Smooth muscle cell of the brain vasculature (primary cell): ENCODE measurements at regions not wholly inside any gene's neighbourhood (a gene's known extent, or its start where the extent isn't known, plus 50 kb on each side); places are given as distances from the start of the nearest gene placed in this dataset.
A peak's percentile ranks its signal among the peaks of the same experiment; 100 is the strongest.

Experiments used
- DNase-seq: peaks from one replicate; pipeline ENCODE4 v3.0.0-alpha.2; 2012; ENCODE audit warnings: low read depth, low spot score

DNA sequence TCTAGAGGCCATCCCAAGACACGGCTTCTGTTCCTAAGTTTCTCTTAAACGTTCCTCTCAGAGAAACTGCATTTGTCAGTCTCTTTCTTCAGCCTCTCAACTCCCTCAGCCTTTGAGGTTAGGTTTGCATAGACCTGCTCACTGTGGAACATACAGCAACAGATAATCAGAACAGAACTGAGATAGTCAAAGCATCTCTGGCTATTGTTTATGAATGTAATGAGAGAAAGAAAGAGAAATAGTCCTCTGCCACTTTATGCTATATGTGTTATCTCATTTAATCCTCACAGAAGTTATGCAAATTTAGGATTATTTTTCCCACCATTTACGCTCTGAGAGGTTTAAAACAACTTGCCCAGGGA is 190.6 kb downstream of the PHLDA1 start:
- no peak for DNase-seq

DNA sequence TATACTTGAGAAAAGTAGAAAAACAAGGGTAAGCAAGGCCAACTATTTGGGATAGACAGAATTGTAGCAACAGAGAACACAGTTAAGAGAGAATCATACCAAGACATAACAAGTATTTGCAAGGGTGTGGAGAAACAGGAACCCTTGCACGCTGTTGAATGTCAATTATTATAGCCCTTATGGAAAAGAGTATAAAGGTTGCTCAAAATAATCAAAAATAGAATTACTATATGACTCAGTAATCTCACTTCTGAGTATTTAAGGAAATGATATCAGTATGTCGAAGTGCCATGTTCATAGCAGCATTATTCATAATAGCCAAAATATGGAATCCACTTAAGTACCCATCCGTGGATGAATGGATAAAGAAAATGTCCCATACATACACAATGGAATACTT is 193.3 kb downstream of the PHLDA1 start:
- no peak for DNase-seq

DNA sequence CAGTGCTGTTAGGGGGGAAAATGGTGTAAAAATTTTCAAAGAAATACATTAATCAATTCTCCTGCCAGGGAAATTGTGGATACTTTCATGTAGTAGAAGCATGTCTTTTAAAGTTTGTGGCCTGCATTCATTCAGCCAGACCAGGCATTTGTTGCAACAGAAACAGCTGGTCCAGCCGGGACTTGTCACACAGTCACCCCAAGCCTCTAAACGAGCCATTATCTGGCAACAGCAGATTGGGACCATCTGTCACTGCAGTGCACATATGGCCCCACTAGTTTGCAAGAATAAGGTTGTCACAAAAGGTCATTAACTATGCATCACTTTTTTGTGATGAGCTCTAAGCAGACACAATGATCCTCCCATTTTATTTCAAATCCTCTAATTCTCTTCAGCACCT is 193.9 kb downstream of the PHLDA1 start:
- no peak for DNase-seq

DNA sequence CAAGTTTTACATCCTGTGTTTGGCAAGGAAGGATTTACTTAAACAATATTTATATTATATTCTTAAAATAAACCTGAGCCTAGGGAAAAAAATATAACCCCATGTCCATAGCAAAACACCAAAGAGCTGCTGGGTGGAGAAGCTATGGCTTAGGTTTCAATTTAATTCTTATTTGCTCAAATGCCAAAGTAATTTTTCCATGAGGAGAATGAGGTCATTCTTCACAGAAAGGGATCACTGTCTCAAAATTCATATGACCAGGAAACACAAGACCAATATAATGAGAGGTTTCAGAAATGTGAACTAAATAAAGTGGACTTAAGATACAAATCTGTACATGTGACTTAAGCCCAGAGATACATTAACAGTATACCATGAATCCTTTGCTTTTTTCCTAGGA is 195.0 kb downstream of the PHLDA1 start:
- DNase-seq = no peak

DNA sequence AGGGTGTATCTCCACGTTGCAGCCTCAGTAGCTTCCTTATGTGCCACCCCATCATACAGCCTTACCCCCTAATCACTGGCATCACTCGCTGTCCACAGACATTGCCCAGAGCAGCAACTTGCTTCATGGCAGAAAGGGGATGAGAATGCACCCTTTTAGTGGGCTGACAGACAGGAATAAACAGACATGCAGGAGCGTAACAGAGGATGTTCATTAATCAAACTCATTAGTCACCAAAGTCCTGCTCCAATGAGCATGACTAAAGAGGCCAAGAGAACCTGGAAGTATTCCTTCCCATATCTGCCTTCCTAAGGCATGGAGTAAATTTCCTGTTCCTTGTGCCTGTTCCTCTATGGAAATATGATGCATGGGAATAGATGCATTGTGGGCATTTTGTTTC is 197.0 kb downstream of the PHLDA1 start:
- no peak for DNase-seq

DNA sequence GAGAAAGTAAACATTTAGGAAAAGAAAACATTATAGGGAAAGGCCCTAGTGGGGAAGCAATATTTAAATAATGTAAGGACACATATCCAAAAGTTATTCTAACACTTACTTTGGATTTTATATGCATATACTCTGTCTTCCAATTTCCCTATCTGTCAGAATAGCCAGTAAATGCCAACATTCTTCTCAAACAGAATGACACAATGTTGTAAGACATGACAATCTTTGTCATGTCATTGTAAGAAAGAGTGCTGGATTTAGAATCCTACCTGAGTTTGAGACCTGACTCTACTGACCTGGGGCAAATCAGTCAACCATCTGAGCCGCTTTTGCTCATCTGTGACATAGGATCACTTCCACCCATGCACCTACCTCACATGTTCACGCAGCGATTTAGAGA is 198.3 kb downstream of the PHLDA1 start:
- no peak for DNase-seq

DNA sequence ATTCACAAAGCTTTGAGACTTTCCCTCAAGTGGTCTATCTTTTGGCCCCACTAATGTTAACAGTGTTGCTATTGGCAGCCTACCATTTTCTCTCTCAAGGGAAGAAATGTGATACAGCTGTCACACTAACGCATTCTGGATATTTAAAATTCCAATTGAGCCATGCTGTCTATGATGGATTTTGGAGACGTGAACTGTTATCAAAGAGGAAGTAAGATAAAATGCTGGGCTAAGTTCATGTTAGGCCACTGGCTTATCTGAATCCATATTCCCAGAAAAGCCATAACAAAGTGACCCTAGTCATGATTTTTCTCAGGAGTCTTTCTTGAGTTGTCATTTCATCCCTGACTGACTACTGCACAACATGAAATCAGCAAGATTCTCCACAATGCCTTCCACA is 200.2 kb downstream of the PHLDA1 start:
- DNase-seq = no peak

DNA sequence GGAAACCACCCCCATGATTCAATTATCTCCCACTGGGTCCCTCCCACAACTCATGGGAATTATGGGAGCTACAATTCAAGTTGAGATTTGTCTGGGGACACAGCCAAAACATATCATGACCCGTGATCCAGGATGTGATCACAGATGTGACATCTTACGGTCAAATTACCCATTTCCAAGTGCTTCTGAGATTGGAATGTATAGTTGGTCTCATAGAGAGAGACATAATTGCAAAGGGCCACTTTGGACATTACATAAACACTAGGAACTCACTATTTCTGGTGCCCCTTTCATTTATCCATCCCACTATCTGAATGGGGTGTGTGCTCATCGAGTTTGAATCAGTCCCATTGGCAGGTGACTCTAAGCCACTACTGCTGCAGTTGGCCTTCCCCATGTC is 204.5 kb downstream of the PHLDA1 start:
- no peak for DNase-seq

DNA sequence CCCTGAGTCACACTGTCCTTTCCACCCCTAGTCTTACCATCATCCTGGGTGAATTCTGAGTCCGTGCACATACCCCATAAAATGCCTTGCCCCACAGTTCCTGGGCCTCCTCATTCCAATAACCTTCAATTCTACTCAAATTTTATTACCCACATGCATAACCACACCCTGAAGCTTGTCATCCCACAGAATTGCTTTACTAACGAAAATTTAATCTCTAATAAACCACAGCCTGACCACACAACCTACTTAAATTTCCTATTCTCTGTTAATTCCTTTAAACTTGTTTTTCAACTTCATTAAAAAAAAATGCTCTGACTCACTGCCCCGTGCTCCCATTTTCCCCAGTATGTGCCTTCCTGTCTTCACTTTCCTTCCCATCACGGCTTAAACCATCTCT is 205.9 kb downstream of the PHLDA1 start:
- no peak for DNase-seq

DNA sequence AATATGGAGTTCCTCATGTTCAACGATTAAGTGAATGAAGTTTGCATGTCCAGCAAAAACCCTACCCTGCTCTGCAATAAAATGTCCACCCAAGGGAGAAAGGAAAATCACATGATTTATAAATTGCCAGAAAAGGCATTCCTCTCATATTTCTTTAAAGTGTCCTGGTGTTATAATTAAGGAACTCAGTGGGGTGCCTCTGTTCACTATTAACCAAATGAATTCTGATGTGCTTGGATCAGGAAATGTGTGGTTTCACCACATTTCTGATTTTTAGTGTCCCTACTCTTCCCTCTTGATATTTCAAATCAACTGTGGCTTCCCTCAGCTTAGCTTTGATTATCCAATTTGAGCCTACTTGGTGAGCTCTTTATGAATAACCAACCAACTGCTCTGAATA is 208.1 kb downstream of the PHLDA1 start:
- no peak for DNase-seq

DNA sequence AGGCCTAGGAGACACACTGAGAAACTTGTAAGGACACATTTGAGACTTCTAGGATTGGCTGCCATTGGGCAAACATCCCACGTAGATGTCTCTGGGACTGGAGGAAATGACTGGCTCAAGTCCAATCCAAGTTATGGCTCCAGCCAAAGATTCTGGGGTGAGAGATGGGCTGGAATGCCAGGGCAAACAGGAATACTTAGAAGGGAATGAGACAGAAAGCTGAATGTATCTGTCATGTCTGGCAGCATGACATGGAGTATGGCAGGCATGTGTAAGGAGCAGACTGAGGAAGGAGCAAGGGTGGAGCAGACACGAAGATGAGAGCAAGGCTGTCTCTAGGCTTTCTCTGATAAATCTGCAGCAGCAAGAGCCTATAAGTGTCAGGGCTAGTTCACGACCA is 209.2 kb downstream of the PHLDA1 start:
- no peak for DNase-seq

DNA sequence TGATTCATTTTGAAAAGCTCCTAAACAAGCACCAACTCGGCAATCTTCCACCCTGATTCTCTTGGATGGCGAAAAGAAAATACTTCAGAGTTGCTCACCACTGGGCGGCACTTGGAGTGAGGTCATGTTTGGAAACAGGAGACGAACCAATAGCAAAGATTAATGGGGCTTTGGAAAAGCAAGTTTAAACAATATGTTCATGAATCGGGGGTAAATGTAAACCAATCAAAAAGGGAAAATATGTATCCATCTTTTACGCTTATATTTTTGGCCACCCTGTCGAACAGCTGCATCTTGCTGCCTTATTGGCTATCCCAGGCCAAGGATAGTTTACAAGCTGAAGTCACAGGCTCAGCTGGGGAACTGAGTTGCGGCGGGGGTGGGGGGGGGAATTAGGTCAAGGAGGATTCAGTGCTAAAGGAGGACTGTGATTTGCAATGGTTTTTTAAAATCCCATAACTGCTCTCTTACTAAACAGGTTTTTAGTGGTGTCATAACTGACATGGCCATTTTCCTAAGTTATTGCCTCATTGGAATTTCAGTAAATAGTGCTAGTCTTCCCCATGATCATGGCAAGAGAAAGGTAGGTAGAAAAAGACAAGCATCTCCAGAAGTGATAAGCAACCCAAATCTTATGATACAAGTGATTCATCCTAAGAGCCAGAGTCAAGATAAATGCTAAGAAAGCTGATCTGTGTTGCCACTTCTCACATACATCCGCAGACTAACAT is 210.6 kb downstream of the PHLDA1 start:
- DNase-seq = no peak

DNA sequence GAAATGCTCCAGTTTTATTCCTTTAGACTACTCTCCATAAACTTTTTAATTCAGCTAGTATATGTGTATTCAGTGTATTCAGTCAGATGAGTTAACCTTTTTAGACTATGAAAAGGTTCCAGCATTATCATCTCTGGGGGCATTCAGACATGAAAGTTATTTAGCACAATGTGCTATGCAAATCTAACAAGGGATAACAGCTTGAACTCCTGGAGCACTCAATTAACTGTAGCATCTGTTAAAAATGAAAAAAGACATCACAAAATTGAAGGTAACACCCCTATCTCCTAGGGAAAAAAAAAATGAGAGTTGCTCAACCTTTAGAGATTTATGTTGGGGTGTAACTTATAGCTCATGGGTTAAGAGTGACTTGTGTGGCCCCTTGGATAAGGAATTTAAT is 211.5 kb downstream of the PHLDA1 start:
- no peak for DNase-seq

DNA sequence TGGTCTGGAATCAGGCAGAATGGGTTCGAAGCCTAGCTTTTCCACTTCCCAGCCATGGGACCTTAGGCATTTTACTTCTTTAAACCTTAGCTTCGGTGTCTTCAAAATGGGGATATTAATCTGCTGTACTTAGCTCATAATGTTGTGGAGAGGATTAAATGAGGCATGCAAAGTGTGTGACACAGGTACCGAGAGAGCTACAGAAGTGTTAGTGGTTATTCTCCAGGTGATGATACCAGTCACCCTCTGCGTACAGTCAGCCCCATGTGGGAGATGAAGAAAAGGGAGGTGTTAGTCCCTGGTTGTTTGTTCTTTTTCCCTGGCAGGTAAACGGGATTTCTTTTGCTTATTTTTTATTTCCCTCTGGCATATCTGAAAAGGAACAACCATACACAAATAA is 212.1 kb downstream of the PHLDA1 start:
- DNase-seq = no peak

DNA sequence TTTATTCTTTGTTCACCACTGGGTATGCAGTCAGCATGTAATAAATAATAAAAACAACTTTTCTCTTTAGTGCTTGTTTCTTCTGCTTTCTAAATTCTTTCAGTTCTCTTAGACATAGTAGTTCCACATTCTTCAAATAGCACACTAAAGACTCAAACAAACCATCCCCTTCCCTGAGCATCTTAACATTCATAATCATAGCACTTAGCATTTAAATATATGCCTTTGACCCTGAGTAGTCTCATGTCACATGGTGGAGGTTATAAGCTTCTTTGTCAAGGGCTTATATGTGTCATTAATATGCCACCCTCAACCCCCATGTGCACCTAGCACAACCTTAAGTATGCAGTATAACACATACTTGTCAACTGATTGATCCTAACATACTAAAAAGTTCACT is 212.7 kb downstream of the PHLDA1 start:
- DNase-seq = no peak

DNA sequence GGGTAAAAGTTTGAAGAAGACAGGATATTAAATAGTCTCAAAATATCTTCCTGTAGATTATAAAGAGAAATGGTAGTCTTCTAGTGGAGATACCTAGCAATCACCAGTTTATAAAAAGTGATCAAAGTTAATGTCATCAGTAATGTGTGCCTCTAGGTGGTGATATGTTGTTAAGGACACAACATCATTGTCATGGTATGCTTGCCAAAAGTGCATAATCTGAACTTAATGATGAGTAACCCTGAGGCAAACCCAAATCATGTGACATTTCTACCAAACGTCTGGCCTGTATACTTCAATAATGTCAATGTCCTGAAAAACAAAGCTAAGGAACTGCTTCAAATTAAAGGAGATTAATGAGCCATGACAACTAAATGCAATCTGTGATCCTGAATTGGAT is 214.7 kb downstream of the PHLDA1 start:
- no peak for DNase-seq

DNA sequence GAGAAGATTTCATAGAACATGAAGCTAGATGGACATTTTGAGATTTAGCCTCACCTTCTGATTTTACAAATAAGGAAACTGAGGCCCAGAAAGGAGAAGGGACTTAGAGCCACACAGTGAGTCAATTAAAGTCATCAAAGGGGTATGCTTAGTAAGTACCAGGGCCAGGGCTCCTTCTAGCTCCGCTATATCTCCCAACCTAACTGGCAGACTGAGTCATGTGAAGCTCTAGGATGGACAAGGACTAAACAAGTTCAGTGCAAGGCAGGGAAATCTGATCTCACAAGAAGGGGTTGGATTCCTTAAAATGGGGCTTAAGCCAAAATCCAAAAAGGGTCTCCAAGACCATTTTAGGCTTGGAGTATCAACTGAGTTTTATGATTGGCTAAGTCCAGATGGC is 215.8 kb downstream of the PHLDA1 start:
- no peak for DNase-seq

DNA sequence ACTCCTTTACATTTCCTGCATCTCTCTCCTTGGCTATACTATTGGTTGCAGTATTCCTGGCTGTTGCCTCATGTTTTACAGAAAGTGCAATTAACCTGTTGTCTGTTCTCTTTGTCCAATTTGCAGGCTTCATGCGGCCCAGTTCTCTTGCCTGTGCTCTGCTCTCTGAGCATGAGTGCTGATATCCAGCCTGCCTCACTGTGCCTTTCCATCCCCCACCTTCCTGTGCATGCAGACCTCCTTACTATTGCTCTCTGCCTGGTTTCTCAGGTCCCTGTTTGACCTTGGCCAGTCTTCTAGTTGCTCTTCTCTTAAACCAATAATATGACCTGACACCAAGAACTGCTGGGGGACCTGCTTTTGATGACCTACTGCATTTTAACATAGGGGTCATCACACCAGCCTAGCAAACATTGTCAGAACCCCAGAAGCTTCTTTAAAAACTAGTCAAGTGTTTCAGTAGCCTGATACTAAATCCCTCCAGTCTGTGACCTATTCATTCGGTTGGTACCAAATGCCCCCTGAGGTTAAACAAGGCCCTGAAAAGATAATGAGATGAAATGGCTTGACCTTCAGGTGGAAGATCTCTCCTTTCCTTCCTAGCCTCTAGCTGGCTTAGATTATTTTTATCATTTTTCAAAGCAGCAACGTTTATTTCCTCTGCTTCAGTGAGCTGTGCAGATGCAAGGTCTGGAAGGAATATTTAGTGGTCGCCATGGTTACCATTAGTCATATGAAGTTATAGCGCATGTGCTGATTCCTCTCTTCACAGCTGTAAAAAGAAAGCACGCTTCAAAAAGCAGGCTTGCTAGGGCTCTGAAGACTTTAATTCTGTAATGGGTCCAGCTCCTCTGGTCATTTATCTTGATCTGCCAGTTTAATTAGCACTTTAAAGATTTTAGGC is 216.5 kb downstream of the PHLDA1 start:
- DNase-seq = peak; percentile 86

DNA sequence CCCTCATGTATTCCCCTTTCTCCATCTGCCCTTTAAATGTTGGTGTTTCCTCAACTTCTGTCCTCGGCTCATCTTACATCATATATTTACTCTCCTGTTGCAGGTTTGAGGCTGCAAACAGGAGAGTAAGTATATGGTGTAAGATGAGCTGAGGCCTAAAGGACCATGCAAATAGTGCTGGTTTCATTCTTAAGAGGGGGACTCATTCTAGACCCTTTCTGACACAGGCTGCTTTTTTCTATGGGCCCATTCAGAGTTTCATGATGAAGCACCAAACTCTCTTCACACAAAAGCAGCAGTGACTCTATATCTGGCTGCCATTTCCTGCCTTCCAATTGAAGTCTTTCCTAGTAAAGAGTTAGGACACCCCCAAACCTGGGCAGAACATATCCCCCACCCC is 218.5 kb downstream of the PHLDA1 start:
- DNase-seq = no peak

DNA sequence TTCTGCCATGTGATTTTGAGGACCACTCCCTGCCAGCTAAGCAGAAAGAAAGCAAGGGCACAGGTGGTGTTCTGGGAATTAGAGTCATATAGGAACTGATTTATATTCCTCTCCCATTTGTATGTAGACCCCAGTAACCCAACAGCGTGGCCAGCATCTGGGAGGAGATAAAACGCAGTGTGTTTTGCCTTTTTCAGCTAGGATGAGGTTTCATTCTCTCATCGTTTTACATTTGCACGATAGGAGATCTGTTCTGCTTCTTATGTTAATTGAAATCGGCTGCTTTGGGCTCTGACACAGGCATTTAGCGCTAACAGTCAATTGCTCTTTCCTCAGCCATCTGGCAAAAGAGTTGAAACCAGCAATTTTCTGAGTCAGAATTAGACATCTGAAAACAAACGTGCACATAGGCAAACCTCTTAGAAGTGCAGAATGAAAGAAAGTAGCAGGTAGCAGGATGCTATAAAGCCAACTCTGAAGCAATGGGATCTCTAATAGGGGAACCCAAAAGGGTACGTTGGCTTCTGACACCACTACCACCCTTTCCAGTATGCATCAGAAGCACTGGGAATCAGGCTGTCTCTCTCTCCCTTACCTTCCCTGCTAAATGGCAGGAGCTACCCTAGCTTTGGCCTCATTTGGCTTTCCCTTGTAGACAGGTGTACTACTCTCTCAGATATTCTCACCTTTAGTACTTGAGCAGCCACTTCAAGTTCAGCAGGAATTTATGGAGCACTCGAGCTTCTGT is 219.1 kb downstream of the PHLDA1 start:
- DNase-seq = no peak

DNA sequence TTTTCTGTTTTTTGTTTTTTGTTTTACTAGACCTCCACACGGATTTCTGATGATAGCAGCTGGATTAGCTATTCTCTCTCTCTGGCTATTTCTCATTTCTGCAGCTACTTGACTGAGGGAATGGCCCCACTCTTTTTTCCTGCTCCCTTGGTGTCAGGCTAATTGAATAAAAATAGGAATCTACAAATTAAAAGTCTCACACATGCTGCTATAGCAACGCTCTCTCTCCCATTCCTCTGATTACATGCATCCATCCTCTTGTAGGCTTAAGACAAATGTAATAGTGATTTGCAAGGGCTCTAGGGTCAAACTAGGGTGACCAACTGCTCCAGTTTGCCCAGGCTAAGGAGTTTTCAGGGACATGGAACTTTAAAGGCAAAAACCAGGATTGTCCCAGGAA is 221.8 kb downstream of the PHLDA1 start:
- no peak for DNase-seq

DNA sequence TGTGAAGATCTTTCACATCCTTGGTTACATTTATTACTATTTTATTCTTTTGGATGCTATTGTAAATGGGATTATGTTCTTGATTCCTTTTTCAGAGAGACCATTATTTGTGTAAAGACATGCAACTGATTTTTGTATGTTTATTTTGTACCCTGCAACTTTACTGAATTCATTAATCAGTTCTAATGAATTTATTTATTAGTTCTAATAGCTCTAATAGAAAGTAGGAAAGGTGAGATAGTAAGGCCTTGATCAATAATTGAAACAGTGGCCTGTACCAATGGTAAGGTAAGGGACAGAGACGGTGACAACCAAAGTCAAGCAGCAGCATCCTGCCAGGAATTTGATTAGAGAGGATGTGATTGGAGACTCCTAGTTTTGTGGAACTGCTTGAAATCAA is 224.1 kb downstream of the PHLDA1 start:
- DNase-seq = no peak

DNA sequence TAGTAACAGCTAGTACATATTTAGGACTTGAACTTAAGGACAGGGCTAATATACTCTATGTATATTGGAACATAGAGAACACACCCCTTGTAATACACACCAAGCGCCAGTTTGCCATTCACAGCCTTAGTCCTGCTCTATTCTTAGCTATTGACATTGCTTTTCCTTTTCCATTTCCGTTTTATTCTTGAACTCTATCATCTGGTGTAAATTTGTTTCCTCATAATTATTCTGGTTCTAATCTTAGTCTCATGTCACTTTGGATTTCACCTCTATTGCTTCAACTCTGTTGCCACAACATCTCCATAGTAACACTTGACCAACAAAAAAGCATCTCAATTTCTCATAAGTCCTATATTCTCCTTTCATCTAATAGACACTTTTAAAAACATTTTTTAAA is 225.7 kb downstream of the PHLDA1 start:
- DNase-seq = no peak
